ENCODE measurements at regions not wholly inside any gene's neighbourhood (a gene's known extent, or its start where the extent isn't known, plus 50 kb on each side); places are given as distances from the start of the nearest gene placed in this dataset.

- H3K9me3 ChIP-seq (ENCODE audit: control insufficient read depth in 4 of 4, insufficient read depth in 3 of 4, low read length in 3 of 4) = peaks cover 0 to 5% (median 2%) of the 10 kb centered on the region in 4 donors
- DNase-seq (no peak), ATAC-seq (ENCODE audit: insufficient read depth, low FRiP score) (no peak)
- no peaks in the 10 kb centered on the region for H3K36me3 ChIP-seq (ENCODE audit: control insufficient read depth in 4 of 4, insufficient read depth in 4 of 4, low read length in 4 of 4)
- H3K27me3 ChIP-seq (ENCODE audit: control insufficient read depth in 3 of 3, insufficient read depth in 3 of 3, low read length in 2 of 3) = no peaks in the 10 kb centered on the region
- H3K27ac ChIP-seq (ENCODE audit: low read depth in 1 of 2, low read length in 1 of 2) = no peak overlapping the region
- no peak overlapping the region for H3K9ac ChIP-seq (ENCODE audit: insufficient read depth in 1 of 2, low read length in 2 of 2)
- no peak for TF ChIP-seq CTCF (IDR thresholded peaks at IDR 0.05; ENCODE audit: control extremely low read depth, extremely low read depth)
- peaks cover 0 to 12% (median 3%) of the 10 kb centered on the region in 5 donors for H3K4me1 ChIP-seq (ENCODE audit: control insufficient read depth in 5 of 5, insufficient read depth in 5 of 5, low read length in 5 of 5)
- WGBS, 2 donors = 68 to 80% methylated on average over 22 of the region's 22 CpGs
- H3K4me3 ChIP-seq = no peak overlapping the region
Measured at GRCh38 chr11:69400771-69401590, 80.5 kb upstream of the LINC01488 start.

- Histone ChIP-seq H3K27ac (ENCODE audit: low read depth in 1 of 2, low read length in 1 of 2) (no peak overlapping the region), H3K9ac (ENCODE audit: insufficient read depth in 1 of 2, low read length in 2 of 2) (no peak overlapping the region), H3K4me3 (no peak overlapping the region), H3K9me3 (ENCODE audit: control insufficient read depth in 4 of 4, insufficient read depth in 3 of 4, low read length in 3 of 4) (peaks cover 0 to 5% (median 2%) of the 10 kb centered on the region in 4 donors), H3K27me3 (ENCODE audit: control insufficient read depth in 3 of 3, insufficient read depth in 3 of 3, low read length in 2 of 3) (no peaks in the 10 kb centered on the region), H3K36me3 (ENCODE audit: control insufficient read depth in 4 of 4, insufficient read depth in 4 of 4, low read length in 4 of 4) (no peaks in the 10 kb centered on the region), H3K4me1 (ENCODE audit: control insufficient read depth in 5 of 5, insufficient read depth in 5 of 5, low read length in 5 of 5) (peaks cover 0 to 12% (median 3%) of the 10 kb centered on the region in 5 donors)
- ATAC-seq (ENCODE audit: insufficient read depth, low FRiP score) = no peak
- no peak for TF ChIP-seq CTCF (IDR thresholded peaks at IDR 0.05; ENCODE audit: control extremely low read depth, extremely low read depth)
- 50 to 71% methylated on average over 5 of the region's 5 CpGs for WGBS, 2 donors
- peak in 1 of 3 donors; percentile 9 for DNase-seq
Measured at GRCh38 chr11:69401715-69402114, 79.7 kb upstream of the LINC01488 start.

GRCh38 chr11:69402251-69402887 lies 79.1 kb upstream of the LINC01488 start:
- no peak for ATAC-seq (ENCODE audit: insufficient read depth, low FRiP score)
- Histone ChIP-seq H3K4me1 (ENCODE audit: control insufficient read depth in 5 of 5, insufficient read depth in 5 of 5, low read length in 5 of 5) (peaks cover 0 to 12% (median 3%) of the 10 kb centered on the region in 5 donors), H3K9ac (ENCODE audit: insufficient read depth in 1 of 2, low read length in 2 of 2) (no peak overlapping the region), H3K27me3 (ENCODE audit: control insufficient read depth in 3 of 3, insufficient read depth in 3 of 3, low read length in 2 of 3) (no peaks in the 10 kb centered on the region), H3K36me3 (ENCODE audit: control insufficient read depth in 4 of 4, insufficient read depth in 4 of 4, low read length in 4 of 4) (no peaks in the 10 kb centered on the region), H3K27ac (ENCODE audit: low read depth in 1 of 2, low read length in 1 of 2) (no peak overlapping the region), H3K9me3 (ENCODE audit: control insufficient read depth in 4 of 4, insufficient read depth in 3 of 4, low read length in 3 of 4) (peaks cover 0 to 5% (median 2%) of the 10 kb centered on the region in 4 donors), H3K4me3 (no peak overlapping the region)
- 47 to 49% methylated on average over 4 of the region's 4 CpGs for WGBS, 2 donors
- DNase-seq = no peak
- TF ChIP-seq CTCF (IDR thresholded peaks at IDR 0.05; ENCODE audit: control extremely low read depth, extremely low read depth) = no peak

Measured in lung (tissue), 11 donors.